Raji (cell line): ENCODE measurements at regions not wholly inside any gene's neighbourhood (a gene's known extent, or its start where the extent isn't known, plus 50 kb on each side); places are given as distances from the start of the nearest gene placed in this dataset.

Experiments used
- POLR2A ChIP-seq: IDR thresholded peaks from 2 replicates; pipeline ENCODE4 v1.6.1; 2011; ENCODE audit warnings: low read depth, low read length, control low read depth; ENCODE audit not compliant: insufficient read depth

- no peak for TF ChIP-seq POLR2A
Measured at GRCh38 chr11:128323381-128323780, 264.0 kb downstream of the ETS1 start.

DNA sequence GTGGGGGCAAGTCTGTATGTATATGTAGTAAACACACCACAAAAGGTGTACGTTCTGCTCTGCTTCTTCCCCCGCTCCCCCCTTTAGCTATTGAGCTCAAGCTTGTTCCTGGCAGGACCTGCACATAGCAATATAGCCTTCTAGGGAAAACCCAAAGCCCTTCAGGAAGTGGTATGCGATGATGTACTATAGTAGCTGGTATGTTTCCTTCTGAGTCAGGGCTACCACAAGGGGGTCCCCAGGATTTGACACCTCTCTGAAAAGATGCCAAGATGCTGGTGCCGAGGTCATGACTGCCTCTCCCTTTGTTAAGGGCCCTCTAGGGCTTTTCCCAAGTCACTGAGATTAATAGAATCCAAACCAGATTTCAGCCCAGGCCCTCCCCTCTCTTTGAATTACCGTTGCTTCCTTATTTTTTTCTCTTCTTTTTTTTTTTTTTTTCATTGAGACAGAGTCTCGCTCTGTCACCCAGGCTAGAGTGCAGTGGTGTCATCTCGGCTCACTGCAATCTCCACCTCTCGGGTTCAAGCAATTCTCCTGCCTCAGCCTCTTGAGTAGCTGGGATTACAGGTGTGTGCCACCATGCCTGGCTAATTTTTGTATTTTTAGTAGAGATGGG lies 268.4 kb downstream of the ETS1 start:
- no peak for TF ChIP-seq POLR2A

- no peak for TF ChIP-seq POLR2A
Measured at GRCh38 chr11:128316541-128317227, 270.7 kb downstream of the ETS1 start.

- TF ChIP-seq POLR2A = no peak
Measured at GRCh38 chr11:128315933-128316332, 271.4 kb downstream of the ETS1 start.

DNA sequence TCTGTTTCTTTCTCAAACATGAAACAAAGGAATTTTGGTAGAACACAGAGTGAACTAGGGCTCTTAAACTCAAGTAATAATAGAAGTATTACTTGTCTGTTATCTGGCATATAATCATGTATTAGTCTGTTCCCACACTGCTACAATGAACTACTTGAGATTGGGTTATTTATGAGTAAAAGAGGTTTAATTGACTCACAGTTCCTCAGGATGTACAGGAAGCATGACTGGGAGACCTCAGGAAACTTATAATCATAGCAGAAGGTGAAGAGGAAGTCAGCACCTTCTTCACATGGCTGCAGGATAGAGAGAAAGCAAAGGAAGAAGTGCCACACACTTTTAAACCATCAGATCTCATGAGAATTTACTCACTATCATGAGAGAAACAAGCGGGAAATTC lies 273.4 kb downstream of the ETS1 start:
- no peak for TF ChIP-seq POLR2A

- no peak for TF ChIP-seq POLR2A
Measured at GRCh38 chr11:128311742-128312719, 275.3 kb downstream of the ETS1 start.

DNA sequence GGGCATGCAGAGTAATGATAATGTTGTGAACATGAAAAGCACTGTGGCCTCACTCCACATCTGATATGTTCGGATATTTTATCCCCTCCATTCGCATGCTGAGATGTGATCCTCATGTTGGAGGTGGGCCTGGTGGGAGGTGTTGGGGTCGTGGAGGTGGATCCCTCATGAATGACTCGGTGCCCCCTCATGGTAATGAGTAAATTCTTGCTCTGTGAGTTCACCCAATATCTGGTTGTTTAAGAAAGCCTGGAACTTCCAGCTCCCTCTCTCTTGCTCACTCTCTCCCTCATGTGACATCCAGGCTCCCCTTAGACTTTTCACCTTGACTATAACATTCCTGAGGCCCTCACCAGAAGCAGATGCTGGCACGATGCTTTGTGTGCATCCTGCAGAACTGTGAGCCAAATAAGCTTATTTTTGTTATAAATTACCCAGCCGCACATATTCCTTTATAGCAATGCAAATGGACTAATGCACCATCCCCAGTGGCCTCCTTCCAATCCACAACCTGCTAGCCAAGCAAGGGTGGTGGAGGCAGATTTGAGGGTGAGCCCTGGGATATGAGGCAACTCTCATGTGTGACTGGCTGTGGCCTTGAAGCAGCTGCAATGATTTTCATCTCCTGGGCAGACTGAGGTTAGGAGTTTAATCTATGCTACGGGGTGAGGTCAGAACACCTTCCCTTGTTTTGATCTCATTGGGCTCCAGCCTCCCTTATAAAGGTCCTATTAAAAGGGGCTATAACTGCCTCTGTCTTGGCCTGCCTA lies 276.5 kb downstream of the ETS1 start:
- TF ChIP-seq POLR2A = no peak

- TF ChIP-seq POLR2A = no peak
Measured at GRCh38 chr11:128310005-128310404, 277.4 kb downstream of the ETS1 start.

DNA sequence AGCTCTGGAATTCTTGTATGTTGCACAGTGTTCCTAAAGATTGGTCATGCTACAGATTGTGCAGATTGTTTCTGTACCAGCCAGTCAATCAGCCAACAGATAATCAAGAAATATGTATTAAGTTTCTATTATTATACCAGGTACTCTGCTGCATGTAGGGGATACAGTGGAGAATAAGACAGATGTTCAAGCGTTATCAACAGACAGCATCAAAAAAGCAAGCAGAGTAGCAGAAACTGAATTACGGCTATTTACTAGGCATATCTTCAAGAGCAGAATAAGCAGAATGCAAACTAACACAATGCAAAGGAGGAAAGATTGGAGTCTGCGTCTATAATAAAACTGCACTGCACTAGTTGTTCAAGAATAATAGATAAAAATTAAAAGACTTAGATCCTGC lies 278.6 kb downstream of the ETS1 start:
- no peak for TF ChIP-seq POLR2A

- TF ChIP-seq POLR2A = no peak
Measured at GRCh38 chr11:128305588-128305987, 281.8 kb downstream of the ETS1 start.

- no peak for TF ChIP-seq POLR2A
Measured at GRCh38 chr11:128304666-128305485, 282.5 kb downstream of the ETS1 start.

DNA sequence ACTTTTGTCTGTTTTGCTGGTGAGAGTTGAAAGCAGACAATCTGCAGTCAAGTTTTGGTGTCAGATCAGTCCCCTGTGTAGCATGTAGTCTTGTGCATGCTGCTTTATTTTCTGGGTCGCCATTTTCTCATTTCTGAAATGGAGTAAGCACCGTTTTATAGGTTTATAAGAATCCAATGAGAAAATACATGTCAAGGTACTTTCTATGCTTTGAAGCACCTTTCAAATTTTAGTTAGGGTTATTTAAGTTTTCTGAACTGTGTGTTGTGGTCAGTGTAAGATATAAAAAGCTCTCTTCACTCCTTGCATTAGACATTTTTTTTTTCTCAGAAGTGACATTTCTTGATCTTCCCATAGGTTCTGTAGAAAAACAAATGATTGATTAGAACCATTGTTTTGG lies 283.2 kb downstream of the ETS1 start:
- no peak for TF ChIP-seq POLR2A

GRCh38 chr11:128303383-128303782 lies 284.0 kb downstream of the ETS1 start:
- TF ChIP-seq POLR2A = no peak

DNA sequence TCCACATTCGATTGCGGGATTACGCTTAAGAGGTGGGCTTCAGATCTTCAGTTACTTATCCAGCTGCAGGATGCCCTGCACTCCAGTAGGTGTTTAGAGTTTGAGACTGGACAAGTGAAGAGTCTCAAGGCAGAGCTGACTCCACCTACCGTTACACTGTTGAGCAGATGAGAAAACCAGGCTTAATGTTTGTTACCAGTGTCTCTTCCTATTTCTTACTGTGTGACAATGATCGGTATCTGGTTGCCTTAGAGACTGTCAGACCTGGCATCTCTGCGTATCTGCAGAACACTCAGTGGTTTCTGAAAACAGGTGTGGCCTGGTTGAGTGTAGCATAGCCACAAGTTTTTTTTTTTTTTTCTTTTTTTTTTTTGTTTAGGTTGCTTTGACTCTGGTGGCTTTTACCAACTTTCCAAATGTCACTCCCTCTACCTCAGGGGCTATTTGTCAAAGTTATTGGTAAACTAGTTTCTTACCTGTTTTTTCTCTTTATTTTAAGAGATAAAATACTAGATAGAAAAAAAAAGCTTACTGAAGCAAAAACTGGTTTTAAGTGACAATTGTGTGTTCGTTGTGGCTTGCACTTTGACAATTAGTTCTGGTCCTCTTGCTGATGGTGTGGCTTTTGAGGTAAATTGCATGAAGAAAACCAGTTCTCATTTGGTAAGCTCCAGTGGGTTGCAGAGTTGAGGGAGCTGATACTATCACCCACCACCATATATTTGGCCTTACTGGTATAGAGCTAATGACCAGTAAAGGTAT lies 284.8 kb downstream of the ETS1 start:
- TF ChIP-seq POLR2A = peak; percentile 49

DNA sequence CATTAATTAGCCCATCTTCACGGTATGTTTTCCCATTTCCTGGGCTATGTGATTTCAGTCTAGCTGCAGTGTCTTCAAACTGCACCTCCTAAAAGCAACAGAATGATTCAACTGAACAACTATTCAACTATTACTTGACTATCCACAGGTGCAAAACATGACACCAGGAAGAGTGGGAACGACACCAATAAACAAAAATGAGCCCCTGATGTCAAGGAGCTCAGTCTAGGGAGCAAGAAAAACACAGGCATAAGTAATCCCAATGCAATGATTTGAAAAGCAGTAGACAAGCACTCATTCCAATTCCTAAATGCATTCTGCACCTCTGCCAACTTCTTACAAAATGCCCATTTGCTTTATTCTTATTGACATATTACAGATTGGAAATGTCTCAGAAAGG lies 285.6 kb downstream of the ETS1 start:
- TF ChIP-seq POLR2A = no peak
